SK-N-SH (cell line): ENCODE measurements at regions not wholly inside any gene's neighbourhood (a gene's known extent, or its start where the extent isn't known, plus 50 kb on each side); places are given as distances from the start of the nearest gene placed in this dataset.

Experiments used
- SIN3A ChIP-seq: IDR thresholded peaks from 2 replicates; pipeline ENCODE4 v1.6.1; 2012; ENCODE audit warnings: low read depth, mild to moderate bottlenecking, low read length, moderate library complexity, borderline replicate concordance
- TF ChIP-seq, protein P1 (sequence below): fragments of 200-600 bp; sonication (generic); IDR thresholded peaks from 2 replicates; pipeline ENCODE4 v1.6.1; 2017; ENCODE audit warnings: antibody characterized with exemption, mild to moderate bottlenecking, moderate library complexity
- TF ChIP-seq, protein P2 (sequence below): IDR thresholded peaks from 2 replicates; pipeline ENCODE4; 2012

DNA sequence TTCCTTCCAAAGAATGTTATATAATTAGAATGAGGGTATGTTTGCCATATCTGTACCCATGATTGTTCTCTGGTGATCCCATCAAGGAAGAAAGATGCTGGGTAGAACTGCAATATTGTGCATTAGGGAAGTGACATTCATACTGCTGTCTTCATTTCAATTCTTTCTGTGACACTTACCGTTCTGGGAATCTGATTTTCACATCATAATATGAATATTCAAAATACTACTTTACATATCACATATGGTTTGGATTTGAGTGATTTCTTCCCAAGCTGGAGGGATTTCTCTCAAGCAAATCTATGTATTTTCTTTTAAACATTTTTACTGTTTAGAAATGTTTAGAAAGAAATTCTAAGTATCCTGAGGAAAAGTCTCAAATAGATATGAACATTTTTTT, 168.4 kb upstream of the DDX18 start:
- no peak for TF ChIP-seq SIN3A
- TF ChIP-seq, protein P1, sequence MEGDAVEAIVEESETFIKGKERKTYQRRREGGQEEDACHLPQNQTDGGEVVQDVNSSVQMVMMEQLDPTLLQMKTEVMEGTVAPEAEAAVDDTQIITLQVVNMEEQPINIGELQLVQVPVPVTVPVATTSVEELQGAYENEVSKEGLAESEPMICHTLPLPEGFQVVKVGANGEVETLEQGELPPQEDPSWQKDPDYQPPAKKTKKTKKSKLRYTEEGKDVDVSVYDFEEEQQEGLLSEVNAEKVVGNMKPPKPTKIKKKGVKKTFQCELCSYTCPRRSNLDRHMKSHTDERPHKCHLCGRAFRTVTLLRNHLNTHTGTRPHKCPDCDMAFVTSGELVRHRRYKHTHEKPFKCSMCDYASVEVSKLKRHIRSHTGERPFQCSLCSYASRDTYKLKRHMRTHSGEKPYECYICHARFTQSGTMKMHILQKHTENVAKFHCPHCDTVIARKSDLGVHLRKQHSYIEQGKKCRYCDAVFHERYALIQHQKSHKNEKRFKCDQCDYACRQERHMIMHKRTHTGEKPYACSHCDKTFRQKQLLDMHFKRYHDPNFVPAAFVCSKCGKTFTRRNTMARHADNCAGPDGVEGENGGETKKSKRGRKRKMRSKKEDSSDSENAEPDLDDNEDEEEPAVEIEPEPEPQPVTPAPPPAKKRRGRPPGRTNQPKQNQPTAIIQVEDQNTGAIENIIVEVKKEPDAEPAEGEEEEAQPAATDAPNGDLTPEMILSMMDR = no peak
- TF ChIP-seq, protein P2, sequence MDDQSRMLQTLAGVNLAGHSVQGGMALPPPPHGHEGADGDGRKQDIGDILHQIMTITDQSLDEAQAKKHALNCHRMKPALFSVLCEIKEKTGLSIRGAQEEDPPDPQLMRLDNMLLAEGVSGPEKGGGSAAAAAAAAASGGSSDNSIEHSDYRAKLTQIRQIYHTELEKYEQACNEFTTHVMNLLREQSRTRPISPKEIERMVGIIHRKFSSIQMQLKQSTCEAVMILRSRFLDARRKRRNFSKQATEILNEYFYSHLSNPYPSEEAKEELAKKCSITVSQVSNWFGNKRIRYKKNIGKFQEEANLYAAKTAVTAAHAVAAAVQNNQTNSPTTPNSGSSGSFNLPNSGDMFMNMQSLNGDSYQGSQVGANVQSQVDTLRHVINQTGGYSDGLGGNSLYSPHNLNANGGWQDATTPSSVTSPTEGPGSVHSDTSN = no peak
